Esophagus squamous epithelium (tissue), 5 donors: ENCODE measurements at regions not wholly inside any gene's neighbourhood (a gene's known extent, or its start where the extent isn't known, plus 50 kb on each side); places are given as distances from the start of the nearest gene placed in this dataset.
"Not testable (repeated sequence)": the region's sequence is repeated elsewhere in the genome, so short reads cannot be mapped to it uniquely, and the experiment has no call there.

Experiments
- DNase-seq: peaks from one replicate; lab custom pipeline; 2025; lab: John Stamatoyannopoulos, UW
- H3K27ac ChIP-seq, 4 donors: fragments of 200-600 bp; sonication (generic); one replicate each; pipeline ENCODE4 v1.5.1; 2016 to 2019; ENCODE audit warnings: mild to moderate bottlenecking in 1 of 4
- H3K27me3 ChIP-seq, 4 donors: fragments of 200-600 bp; sonication (generic); 1 replicate in 3 of 4; 2 replicates in 1 of 4; pipeline versions ENCODE4 v1.5.1 to v1.6.0; 2017 to 2021; ENCODE audit warnings: antibody characterized with exemption in 1 of 4
- H3K36me3 ChIP-seq, 3 donors: fragments of 200-600 bp; sonication (generic); one replicate each; pipeline ENCODE4 v1.5.1; 2016 to 2019
- H3K4me1 ChIP-seq, 3 donors: fragments of 200-600 bp; sonication (generic); one replicate each; pipeline ENCODE4 v1.5.1; 2017 to 2019
- H3K4me3 ChIP-seq, 4 donors: fragments of 200-600 bp; sonication (generic); 1 replicate in 3 of 4; 2 replicates in 1 of 4; pipeline ENCODE4 v1.5.1; 2016 to 2019; ENCODE audit warnings: mild to moderate bottlenecking in 2 of 4, moderate library complexity in 1 of 4
- H3K9me3 ChIP-seq, 3 donors: fragments of 200-600 bp; sonication (generic); one replicate each; pipeline ENCODE4 v1.5.1; 2016 to 2019
- POLR2A ChIP-seq, 4 donors: fragments of 450-650 bp; IDR thresholded peaks; one replicate each; pipeline ENCODE4 v1.6.1; 2017; ENCODE audit warnings: antibody characterized with exemption in 4 of 4, mild to moderate bottlenecking in 4 of 4, moderate library complexity in 3 of 4
- WGBS, 2 donors: methylation state at CpG; one replicate each; pipeline ENCODE4 v1.1.5; 2018; 5-methylcytosine and 5-hydroxymethylcytosine counted together
- intact Hi-C: fragments of 100-400 bp; cut with DNase I; formaldehyde crosslinking; loops from one replicate; pipeline ENCODE4 v1.15.0; 2022
- TF ChIP-seq, protein P1 (sequence below), 6 experiments: fragments of 450-650 bp in 4 of 6; fragments of 200-600 bp in 2 of 6; sonication (generic) in 2 of 6; IDR thresholded peaks; one replicate each; pipeline ENCODE4 v1.5.1; 2016 to 2019; ENCODE audit warnings: antibody characterized with exemption in 6 of 6, mild to moderate bottlenecking in 4 of 6, moderate library complexity in 4 of 6
- donor health status: DM: yes; HTN: yes; CAD: no.

DNA sequence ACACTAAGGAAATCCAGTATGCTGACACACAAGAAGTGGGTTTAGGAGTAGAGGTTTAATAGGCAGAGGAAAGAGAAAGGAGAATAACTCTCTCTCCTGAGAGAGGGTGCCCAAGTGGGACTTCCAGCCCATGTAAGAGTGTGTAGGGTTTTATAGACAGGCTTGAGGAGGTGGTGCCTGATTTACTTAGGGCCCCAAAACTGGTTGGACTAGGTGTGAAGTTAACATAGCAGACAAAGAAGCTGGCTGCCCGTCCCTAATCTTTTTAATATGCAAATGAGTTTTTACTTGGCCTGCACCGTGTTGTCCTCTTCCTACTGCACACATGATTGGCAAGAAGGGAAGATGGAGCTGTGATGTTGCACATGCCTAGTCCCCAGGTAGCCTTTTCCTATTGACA, 752.5 kb upstream of the SLITRK5 start:
- 23 to 31% methylated on average over 2 of the region's 2 CpGs for WGBS, 2 donors
- intact Hi-C loops: no loop called here
- no peaks in the 10 kb centered on the region for H3K36me3 ChIP-seq
- H3K27me3 ChIP-seq: no peaks in the 10 kb centered on the region
- H3K9me3 ChIP-seq: no peaks in the 10 kb centered on the region
- no peaks in the 10 kb centered on the region for H3K4me1 ChIP-seq
- DNase-seq: no peak
- TF ChIP-seq, protein P1, sequence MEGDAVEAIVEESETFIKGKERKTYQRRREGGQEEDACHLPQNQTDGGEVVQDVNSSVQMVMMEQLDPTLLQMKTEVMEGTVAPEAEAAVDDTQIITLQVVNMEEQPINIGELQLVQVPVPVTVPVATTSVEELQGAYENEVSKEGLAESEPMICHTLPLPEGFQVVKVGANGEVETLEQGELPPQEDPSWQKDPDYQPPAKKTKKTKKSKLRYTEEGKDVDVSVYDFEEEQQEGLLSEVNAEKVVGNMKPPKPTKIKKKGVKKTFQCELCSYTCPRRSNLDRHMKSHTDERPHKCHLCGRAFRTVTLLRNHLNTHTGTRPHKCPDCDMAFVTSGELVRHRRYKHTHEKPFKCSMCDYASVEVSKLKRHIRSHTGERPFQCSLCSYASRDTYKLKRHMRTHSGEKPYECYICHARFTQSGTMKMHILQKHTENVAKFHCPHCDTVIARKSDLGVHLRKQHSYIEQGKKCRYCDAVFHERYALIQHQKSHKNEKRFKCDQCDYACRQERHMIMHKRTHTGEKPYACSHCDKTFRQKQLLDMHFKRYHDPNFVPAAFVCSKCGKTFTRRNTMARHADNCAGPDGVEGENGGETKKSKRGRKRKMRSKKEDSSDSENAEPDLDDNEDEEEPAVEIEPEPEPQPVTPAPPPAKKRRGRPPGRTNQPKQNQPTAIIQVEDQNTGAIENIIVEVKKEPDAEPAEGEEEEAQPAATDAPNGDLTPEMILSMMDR (IDR thresholded peaks at IDR 0.05): no peak
- TF ChIP-seq POLR2A (IDR thresholded peaks at IDR 0.05): no peak
- no peak overlapping the region for H3K4me3 ChIP-seq
- no peak overlapping the region for H3K27ac ChIP-seq

DNA sequence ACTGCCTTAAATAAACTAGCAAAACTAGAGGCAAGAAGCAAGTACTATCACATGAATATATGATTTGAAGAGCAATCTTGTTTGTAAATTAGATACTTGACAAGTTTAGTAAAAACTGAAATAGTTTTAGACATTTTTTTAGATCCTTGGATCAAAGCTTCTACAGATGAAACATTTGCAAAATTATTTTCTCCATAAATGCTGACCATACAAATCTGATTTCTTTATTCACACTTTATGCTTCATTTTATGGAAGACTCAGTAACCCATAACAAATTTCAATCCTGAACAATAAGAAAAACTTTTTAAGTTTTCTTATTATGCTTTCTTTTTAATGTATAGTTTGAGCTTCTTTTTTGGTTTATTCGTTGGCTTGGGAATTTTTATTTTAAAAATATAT, 750.2 kb upstream of the SLITRK5 start:
- Histone ChIP-seq H3K27ac (no peak overlapping the region), H3K36me3 (no peaks in the 10 kb centered on the region), H3K4me1 (no peaks in the 10 kb centered on the region), H3K4me3 (no peak overlapping the region), H3K9me3 (no peaks in the 10 kb centered on the region), H3K27me3 (no peaks in the 10 kb centered on the region)
- intact Hi-C loops: no loop called here
- WGBS, 2 donors: 36 to 50% methylated on average over 1 of the region's 1 CpG
- no peak for DNase-seq
- TF ChIP-seq POLR2A (IDR thresholded peaks at IDR 0.05): no peak
- TF ChIP-seq, protein P1 (IDR thresholded peaks at IDR 0.05): no peak

DNA sequence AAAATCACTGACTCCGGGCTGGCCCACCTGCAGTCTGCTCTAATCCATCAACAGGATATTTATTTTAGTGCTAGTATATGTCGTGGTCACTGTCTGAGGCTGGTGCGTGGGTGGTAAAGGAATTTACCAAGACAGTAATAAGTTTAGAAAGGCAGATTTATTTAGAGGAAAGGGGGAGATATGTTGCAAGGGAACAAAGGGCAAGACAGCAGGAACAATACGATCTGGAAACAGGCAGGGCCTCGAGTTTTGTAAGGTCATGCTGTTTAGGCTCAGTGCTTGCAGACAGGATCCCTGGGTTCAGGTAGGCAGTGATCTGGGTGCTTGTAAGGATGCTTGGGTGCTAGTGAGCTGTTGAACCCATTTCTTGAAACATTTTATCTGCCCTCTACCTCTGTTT, 748.2 kb upstream of the SLITRK5 start:
- Histone ChIP-seq H3K27ac (no peak overlapping the region), H3K27me3 (no peaks in the 10 kb centered on the region), H3K36me3 (no peaks in the 10 kb centered on the region), H3K9me3 (peaks cover 0 to 4% (median 0%) of the 10 kb centered on the region in 3 donors), H3K4me3 (no peak overlapping the region), H3K4me1 (no peaks in the 10 kb centered on the region)
- TF ChIP-seq POLR2A (IDR thresholded peaks at IDR 0.05): no peak
- TF ChIP-seq, protein P1 (IDR thresholded peaks at IDR 0.05): no peak
- intact Hi-C loops: no loop called here
- DNase-seq: no peak
- 22% methylated on average over 5 of the region's 5 CpGs for WGBS, 2 donors

DNA sequence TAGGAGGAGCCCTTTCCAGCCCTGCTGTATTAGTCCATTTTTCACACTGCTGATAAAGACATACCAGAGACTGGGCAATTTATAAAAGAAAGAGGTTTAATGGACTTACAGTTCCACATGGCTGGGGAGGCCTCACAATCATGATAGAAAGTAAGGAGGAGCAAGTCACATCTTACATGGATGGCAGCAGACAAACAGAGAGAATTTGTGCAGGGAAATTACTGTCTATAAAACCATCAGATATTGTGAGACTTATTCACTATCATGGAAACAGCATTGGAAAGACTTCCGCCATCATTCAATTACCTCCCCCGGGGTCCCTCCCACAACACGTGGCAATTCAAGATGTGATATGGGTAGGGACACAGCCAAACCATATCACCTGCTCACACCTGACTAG, 744.3 kb upstream of the SLITRK5 start:
- H3K9me3 ChIP-seq, H3K4me1 ChIP-seq, H3K27me3 ChIP-seq, DNase-seq, H3K27ac ChIP-seq, H3K36me3 ChIP-seq, intact Hi-C loops, H3K4me3 ChIP-seq: not testable (repeated sequence)
- WGBS, 2 donors: 90 to 93% methylated on average over 3 of the region's 3 CpGs

DNA sequence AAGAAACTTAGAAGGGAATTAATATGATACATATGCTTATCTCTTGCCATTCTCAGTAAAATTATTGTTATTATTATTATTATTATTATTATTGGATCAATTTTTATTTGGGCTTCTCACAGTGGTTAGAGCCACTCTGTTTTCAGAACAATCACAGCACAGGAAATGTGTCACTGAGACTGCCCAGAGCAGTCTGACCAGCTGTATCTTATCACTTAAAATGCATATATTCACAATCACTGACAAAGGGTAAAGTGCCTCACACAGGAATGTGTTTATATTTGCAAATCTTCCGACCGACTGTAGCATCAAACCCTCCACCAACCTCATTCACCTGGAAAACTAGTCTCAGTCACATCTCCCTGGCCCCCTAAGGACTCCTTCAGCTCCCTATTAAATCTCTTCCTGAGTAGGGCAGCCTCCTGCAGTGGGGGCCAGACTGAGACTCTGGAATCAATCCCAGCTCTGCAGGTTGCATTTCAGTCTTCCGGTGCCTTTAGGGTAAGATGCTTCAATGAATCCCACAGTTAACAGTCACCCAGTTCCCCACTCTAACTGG, 738.3 kb upstream of the SLITRK5 start:
- Histone ChIP-seq H3K27me3 (no peaks in the 10 kb centered on the region), H3K4me1 (no peaks in the 10 kb centered on the region), H3K4me3 (no peak overlapping the region), H3K9me3 (no peaks in the 10 kb centered on the region), H3K36me3 (no peaks in the 10 kb centered on the region), H3K27ac (no peak overlapping the region)
- DNase-seq: no peak
- intact Hi-C loops: no loop called here
- 31 to 43% methylated on average over 3 of the region's 3 CpGs for WGBS, 2 donors
- no peak for TF ChIP-seq POLR2A (IDR thresholded peaks at IDR 0.05)
- TF ChIP-seq, protein P1 (IDR thresholded peaks at IDR 0.05): no peak

DNA sequence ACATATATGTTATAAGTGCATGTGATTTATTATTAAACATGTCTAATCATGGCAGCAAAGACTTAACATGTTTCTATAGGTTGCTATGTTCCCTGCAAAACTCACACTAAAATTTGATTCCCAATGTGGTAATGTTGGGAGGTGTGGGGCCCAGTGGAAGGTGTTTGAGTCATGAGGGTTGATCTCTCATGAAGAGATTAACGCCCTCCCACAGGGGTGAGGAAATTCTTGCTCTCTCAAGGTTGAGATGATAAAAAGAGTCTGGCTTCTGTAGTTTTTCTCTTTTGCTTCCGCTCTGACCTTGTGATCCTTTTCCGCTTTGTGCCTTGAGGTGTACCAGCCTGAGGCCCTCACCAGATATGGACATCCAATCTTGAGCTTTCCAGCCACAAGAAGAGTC, 737.5 kb upstream of the SLITRK5 start:
- Histone ChIP-seq H3K4me3 (no peak overlapping the region), H3K27me3 (no peaks in the 10 kb centered on the region), H3K27ac (no peak overlapping the region), H3K4me1 (no peaks in the 10 kb centered on the region), H3K9me3 (no peaks in the 10 kb centered on the region), H3K36me3 (no peaks in the 10 kb centered on the region)
- TF ChIP-seq POLR2A (IDR thresholded peaks at IDR 0.05): no peak
- TF ChIP-seq, protein P1 (IDR thresholded peaks at IDR 0.05): no peak
- no peak for DNase-seq
- intact Hi-C loops: no loop called here
- WGBS, 2 donors: 62 to 73% methylated on average over 3 of the region's 3 CpGs
